ENCODE measurements at regions not wholly inside any gene's neighbourhood (a gene's known extent, or its start where the extent isn't known, plus 50 kb on each side); places are given as distances from the start of the nearest gene placed in this dataset.

GRCh38 chr14:76924371-76925096 is 98.3 kb downstream of the LRRC74A start:
- DNase-seq = peak; percentile 100

- no peak for DNase-seq
Measured at GRCh38 chr14:76923431-76924370, 97.5 kb downstream of the LRRC74A start.

GRCh38 chr14:76922584-76922983 is 96.4 kb downstream of the LRRC74A start:
- no peak for DNase-seq

GRCh38 chr14:76922092-76922491 is 95.9 kb downstream of the LRRC74A start:
- no peak for DNase-seq

GRCh38 chr14:76921088-76921399 is 94.8 kb downstream of the LRRC74A start:
- no peak for DNase-seq

GRCh38 chr14:76920331-76921087 is 94.3 kb downstream of the LRRC74A start:
- peak; percentile 100 for DNase-seq

GRCh38 chr14:76919431-76920330 is 93.5 kb downstream of the LRRC74A start:
- peak; percentile 96 for DNase-seq
